ENCODE measurements at regions not wholly inside any gene's neighbourhood (a gene's known extent, or its start where the extent isn't known, plus 50 kb on each side); places are given as distances from the start of the nearest gene placed in this dataset.

GRCh38 chr11:38169286-38169685, 1571.2 kb upstream of the RAG2 start:
- no CpG with 5 or more reads among the region's 1 CpG for WGBS (ENCODE audit: insufficient coverage)
- no peak overlapping the region for H3K4me3 Mint-ChIP-seq
- Histone ChIP-seq H3K9me3 (replicated peaks in 1 of 2; ENCODE audit: control insufficient read depth in 1 of 2, insufficient read depth in 1 of 2, low read length in 2 of 2) (no peaks in the 10 kb centered on the region), H3K4me1 (ENCODE audit: control insufficient read depth in 1 of 2, insufficient read depth in 2 of 2, low read length in 2 of 2) (no peaks in the 10 kb centered on the region), H3K27ac (ENCODE audit: low read depth in 1 of 2, low read length in 2 of 2) (no peak overlapping the region), H3K9ac (ENCODE audit: insufficient read depth, low read length, poor library complexity, severe bottlenecking) (no peak overlapping the region), H3K4me2 (replicated peaks; ENCODE audit: extremely low read depth, low read length, poor library complexity, severe bottlenecking) (no peak overlapping the region), H4K20me1 (ENCODE audit: insufficient read depth, low read length) (no peaks in the 10 kb centered on the region), H3K79me2 (ENCODE audit: insufficient read depth, low read length) (no peaks in the 10 kb centered on the region), H3K4me3 (replicated peaks in 1 of 3; ENCODE audit: low read depth in 2 of 3, low read length in 3 of 3) (no peak overlapping the region), H2AFZ (ENCODE audit: insufficient read depth, low read depth, low read length, poor library complexity, severe bottlenecking) (no peak overlapping the region), H3K36me3 (replicated peaks in 1 of 2; ENCODE audit: control insufficient read depth in 1 of 2, insufficient read depth in 2 of 2, low read length in 2 of 2) (no peaks in the 10 kb centered on the region), H3K27me3 (ENCODE audit: control insufficient read depth in 2 of 2, insufficient read depth in 2 of 2, low read length in 2 of 2) (no peaks in the 10 kb centered on the region)
- TF ChIP-seq CTCF (IDR thresholded peaks at IDR 0.05): no peak
- intact Hi-C loops (cut with micrococcal nuclease): no loop called here
- H3K36me3 Mint-ChIP-seq: no peaks in the 10 kb centered on the region
- H3K27me3 Mint-ChIP-seq (ENCODE audit: low read depth in 3 of 3): peaks cover 0 to 2% (median 0%) of the 10 kb centered on the region in 3 donors
- no peaks in the 10 kb centered on the region for H3K4me1 Mint-ChIP-seq
- H3K27ac Mint-ChIP-seq: no peak overlapping the region
- no peak for DNase-seq
- peaks cover 0 to 11% (median 3%) of the 10 kb centered on the region in 7 donors for H3K9me3 Mint-ChIP-seq

DNA sequence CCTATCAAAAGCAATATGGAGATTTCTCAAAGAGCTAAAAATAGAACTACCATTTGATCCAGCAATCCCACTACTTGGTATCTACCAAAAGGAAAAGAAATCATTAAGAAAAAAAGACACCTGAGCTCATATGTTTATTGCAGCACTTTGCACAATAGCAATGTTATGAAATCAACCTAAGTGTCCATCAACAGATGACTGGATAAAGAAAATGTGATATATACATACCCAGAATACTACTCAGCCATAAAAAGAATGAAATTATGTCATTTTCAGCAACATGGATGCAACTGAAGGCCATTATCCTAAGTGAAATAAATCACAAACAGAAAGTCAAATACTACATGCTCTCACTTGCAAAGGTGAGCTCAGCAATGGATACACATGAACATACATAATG, 1565.5 kb upstream of the RAG2 start:
- Mint-ChIP-seq H3K27me3 (ENCODE audit: low read depth in 3 of 3) (no peaks in the 10 kb centered on the region), H3K4me3 (no peak overlapping the region), H3K9me3 (peaks cover 0 to 18% (median 3%) of the 10 kb centered on the region in 7 donors), H3K36me3 (no peaks in the 10 kb centered on the region), H3K4me1 (no peaks in the 10 kb centered on the region), H3K27ac (no peak overlapping the region)
- Histone ChIP-seq H3K27me3 (ENCODE audit: control insufficient read depth in 2 of 2, insufficient read depth in 2 of 2, low read length in 2 of 2) (no peaks in the 10 kb centered on the region), H4K20me1 (ENCODE audit: insufficient read depth, low read length) (no peaks in the 10 kb centered on the region), H3K9me3 (replicated peaks in 1 of 2; ENCODE audit: control insufficient read depth in 1 of 2, insufficient read depth in 1 of 2, low read length in 2 of 2) (no peaks in the 10 kb centered on the region), H3K79me2 (ENCODE audit: insufficient read depth, low read length) (no peaks in the 10 kb centered on the region), H3K4me2 (replicated peaks; ENCODE audit: extremely low read depth, low read length, poor library complexity, severe bottlenecking) (no peak overlapping the region), H3K27ac (ENCODE audit: low read depth in 1 of 2, low read length in 2 of 2) (no peak overlapping the region), H3K36me3 (replicated peaks in 1 of 2; ENCODE audit: control insufficient read depth in 1 of 2, insufficient read depth in 2 of 2, low read length in 2 of 2) (no peaks in the 10 kb centered on the region), H3K9ac (ENCODE audit: insufficient read depth, low read length, poor library complexity, severe bottlenecking) (no peak overlapping the region), H3K4me1 (ENCODE audit: control insufficient read depth in 1 of 2, insufficient read depth in 2 of 2, low read length in 2 of 2) (no peaks in the 10 kb centered on the region), H2AFZ (ENCODE audit: insufficient read depth, low read depth, low read length, poor library complexity, severe bottlenecking) (no peak overlapping the region), H3K4me3 (replicated peaks in 1 of 3; ENCODE audit: low read depth in 2 of 3, low read length in 3 of 3) (no peak overlapping the region)
- intact Hi-C loops (cut with micrococcal nuclease): no loop called here
- DNase-seq: no peak
- no peak for TF ChIP-seq CTCF (IDR thresholded peaks at IDR 0.05)
